RPMI7951 (cell line): ENCODE measurements at regions not wholly inside any gene's neighbourhood (a gene's known extent, or its start where the extent isn't known, plus 50 kb on each side); places are given as distances from the start of the nearest gene placed in this dataset.

ENCODE experiments used
- DNase-seq: peaks from one replicate; pipeline ENCODE4 v3.0.0-alpha.2; 2012; ENCODE audit warnings: low read depth

DNA sequence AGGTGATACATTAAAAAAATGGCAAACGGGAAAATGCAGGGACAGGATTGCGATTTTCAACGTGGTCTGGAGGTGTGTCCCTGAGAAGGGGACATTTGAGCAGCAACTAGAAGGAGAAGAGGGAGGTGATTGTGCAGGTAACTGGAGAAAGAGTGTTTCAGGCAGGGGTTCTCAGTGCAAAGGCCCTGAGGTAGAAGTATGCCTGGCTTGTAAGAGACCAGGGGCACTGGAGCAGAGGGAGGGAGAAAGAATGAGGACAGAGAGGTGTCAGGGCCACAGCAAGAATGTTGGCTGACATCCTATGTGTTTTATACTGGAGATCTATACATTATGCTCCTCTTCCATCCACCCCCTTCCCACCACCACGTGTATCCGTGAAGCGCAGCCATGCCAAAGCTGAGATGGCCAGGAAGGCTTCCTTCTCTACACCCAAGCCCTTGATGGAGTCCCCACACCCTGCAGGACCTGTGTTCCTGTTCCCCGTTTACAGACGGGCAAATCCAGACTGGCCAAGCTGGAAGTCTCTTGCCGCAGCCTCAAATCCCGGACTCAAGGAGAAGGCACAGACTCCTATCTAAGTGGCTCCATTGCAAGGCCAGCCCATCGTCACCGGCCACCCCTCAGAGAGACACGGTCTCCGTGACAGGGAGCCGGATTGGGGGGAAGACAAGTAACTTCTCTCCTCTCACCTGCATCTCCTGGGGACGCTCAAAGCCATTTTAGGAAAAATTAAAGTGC, 416.1 kb downstream of the MN1 start:
- DNase-seq, result no peak

DNA sequence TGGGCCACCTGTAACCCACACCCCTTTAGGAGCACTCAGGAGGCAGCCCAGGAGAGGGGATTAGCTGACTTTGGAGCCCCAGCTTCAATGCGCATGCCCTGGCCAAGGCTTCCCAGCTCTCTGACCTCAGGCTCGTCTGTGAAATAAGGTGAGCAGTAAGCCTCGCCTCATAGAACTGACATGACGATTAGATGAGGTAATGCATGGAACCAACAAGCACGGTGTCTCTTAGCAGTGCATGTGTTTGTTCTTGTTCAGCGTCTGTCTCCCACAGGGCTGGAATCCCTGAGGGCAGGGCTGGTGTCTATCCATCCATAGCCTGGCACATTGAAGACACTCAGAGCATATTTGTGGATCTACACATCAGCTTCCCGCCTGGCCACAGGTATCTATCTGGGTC, 415.4 kb downstream of the MN1 start:
- DNase-seq, result peak; percentile 49

DNA sequence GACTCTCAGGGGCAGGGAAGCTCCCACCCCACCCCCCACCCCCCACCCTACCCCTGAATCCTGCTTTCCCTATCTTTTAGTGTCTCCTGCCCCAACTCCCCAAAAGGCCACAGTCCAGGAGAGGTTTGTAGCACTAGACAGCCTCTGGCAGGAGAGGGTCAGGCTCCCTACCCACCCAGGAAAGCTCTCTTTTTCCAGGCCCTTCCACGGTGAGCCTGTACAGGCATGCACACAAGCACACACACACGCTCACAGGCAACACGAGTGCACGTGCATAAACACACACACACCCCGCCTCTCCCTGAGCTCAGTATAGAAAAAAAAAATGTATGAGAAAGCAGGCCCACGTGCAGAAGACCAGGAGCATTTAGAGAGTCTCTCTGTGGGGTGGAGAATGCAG, 414.0 kb downstream of the MN1 start:
- no peak for DNase-seq

DNA sequence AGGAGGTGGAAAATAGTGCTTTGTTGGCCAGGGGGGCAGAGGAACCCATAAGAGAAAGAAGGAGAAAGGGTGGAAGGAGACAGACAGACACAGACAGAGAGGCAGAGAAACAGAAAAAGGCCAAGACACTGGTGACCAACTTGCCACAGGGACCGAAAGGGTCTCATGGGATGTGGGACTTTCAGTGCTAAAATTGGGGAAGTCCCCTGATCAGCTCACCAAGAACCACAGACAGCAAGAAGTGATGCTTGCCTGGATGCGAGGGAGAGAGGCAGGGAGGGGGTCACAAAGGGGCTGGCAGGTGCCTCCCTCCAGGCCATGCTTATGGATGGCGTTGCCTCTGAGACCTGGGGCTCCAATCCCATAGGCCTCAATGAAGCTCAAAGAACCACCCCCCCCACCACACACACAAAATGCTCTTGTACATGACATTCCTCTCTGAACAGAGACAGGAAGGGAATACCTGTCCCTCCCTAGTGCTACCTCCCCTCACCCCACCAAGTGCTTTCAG, 413.4 kb downstream of the MN1 start:
- no peak for DNase-seq

DNA sequence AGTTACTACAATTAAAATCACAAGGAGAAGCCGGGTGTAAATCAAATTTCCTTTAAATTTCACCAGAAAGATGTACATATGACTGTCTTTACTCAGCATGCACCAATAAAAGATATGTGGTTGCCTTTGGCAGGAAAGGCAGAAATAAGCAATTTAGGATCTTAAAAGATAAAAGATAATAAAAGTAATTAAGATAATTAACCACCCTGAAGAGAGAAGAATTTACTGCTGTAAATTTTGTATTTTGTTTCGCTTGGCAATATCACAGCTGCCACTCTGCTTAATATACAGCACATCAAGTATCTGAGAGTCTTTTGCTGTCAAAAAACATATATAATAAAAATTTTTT, 411.9 kb downstream of the MN1 start:
- no peak for DNase-seq

DNA sequence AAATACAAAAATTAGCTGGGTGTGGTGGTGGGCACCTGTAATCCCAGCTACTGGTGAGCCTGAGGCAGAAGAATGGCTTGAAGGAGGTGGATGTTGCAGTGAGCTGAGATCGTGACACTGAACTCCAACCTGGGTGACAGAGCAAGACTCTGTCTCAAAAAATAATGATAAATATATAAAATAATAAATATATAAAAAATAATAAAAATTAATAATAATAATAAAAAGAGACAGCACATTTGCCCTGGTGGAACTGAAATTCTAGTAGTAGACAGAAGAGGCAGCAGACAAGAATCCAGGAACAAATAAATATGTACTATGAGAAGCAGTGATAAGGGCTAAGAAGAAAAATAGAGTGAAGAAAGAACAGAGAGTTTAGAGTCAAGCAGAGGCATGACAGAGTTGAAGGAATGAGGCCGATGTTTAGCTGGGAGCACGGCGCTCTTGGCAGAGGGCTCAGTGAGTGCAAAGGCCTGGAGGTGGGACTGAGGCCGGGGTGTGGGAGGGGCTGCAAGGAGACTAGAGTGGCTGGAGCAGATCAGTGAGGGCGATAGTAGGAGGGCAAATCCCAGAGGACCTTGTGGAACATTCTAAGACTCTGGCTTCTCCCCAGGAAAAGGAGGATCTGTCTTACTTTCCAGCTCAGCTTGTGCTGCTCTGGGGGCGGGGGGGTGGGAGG, 410.3 kb downstream of the MN1 start:
- DNase-seq, result no peak

DNA sequence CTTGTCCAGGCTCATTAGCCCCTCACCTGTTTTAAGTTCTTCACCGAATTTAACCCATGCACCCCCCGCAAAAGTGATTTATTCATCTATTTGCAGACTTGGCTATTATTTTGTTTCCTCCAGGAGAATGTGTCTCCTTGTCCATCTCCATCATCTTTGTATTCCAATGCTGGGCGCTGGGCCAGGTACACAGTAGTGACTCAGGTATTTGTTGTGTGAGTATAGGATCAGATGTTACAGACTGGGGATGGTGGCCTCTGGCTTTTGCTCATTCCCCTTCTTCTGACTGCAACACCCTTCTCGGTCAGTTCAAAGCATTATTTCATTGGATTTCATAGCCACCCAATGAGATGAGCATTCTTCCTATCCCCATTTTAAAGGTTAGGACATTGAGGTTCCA, 408.2 kb downstream of the MN1 start:
- no peak for DNase-seq

- no peak for DNase-seq
Measured at GRCh38 chr22:27394806-27395404, 406.7 kb downstream of the MN1 start.

GRCh38 chr22:27397036-27397953, 404.3 kb downstream of the MN1 start:
- DNase-seq, result no peak

DNA sequence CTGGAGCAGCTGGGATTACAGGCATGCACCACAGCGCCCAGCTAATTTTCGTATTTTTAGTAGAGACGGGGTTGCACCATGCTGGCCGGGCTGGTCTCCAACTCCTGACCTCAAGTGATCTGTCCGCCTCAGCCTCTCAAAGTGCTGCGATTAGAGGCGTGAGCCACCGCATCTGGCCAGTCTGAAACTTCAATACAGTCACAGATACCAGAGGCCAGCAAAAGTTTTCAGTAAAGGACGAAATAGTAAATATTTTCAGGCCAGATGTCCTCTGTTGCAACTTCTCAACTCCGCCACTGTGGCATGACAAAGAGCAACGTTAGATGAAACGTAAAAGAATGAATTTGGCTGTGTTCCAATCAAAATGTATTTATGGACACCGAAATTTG, 403.6 kb downstream of the MN1 start:
- DNase-seq, result peak; percentile 71

DNA sequence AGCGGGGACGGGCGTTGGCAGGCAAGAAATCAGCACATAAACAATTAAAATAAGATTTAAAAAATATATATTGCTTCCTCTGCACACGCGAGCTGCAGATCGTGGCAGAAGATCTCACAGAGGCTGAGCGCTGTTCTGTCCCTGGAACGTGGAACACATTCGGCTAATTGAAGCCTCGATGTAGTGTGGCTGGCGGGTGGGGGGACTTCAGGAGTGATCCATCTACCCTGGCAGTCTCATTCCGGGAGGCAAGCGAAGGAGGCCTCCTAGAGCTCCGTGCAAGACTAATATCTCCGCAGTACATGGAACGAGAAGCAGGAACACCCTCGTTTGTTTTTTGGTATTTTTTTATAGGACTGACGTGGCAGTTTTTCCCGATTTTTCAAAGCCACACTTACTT, 402.4 kb downstream of the MN1 start:
- DNase-seq, result peak; percentile 28

DNA sequence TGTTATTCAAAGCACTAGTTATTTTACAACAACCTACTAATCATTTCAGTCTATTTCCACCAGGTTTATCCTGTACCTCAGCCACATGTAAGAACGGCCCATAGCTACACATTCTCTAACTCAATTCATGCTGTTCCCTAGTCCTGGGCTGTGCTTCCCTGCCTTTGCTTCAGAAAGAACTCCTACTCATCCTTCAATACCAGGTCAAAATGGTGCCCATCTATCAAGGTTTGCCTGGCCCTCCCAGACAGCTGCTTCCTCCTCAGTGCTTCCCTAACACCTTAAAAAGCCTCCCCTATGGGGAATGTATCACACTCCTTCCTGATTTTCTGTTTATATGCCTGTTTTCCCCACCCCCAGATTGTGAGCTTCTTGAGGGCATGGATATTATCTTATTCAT, 400.7 kb downstream of the MN1 start:
- no peak for DNase-seq

DNA sequence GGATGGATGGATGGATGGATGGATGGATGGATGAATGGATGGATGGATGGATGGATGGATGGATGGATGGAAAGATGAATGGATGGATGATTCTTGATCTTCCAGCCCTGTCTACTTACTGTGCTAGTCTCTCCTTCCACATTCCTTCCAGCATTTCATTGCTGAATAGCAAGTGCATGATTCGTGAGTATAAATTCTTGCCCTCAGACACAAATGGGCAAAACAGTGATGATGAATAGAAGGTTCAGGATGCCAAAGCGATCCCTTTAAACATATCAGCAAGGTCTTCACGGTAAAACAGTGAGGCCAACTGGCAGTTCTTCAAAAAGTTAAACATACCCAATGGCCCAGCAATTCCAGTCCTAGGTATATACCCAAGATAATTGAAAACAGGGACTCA, 400.2 kb downstream of the MN1 start:
- no peak for DNase-seq

- DNase-seq, result no peak
Measured at GRCh38 chr22:27404441-27404840, 397.1 kb downstream of the MN1 start.

DNA sequence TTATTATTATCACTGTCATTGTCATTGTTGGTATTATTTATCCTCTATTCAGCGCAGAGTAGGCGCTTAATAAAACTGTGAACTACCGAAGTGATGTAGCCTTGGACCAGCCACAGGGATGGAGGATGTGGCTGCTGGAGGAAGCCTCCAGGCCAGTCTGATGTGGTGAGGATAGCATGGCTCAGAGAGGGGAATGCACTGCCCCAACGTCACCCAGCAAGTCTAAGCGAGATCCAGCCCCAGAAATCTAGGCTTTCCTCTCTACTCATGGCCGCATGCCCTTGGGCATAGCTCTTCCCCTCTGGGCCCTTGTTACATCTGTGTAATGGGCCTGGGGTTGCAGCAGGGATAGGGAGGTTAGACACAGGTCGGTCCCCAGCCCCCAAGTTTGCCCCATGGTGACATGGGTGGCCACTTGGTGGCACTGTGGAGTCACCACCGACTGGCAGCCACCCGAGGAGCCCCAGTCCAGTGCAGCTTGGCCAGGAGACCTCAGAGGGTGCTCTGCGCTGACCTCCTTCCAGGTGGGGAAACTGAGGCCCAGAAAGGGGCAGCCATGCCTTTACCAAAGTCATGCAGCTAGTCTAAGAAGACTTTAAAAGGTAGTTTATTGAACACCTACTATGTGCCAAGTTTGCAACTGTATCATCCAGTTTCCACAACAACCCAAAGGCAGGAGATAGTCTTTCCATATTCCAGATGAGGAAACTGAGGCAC, 395.7 kb downstream of the MN1 start:
- peak; percentile 49 for DNase-seq

- peak; percentile 22 for DNase-seq
Measured at GRCh38 chr22:27406389-27406861, 395.1 kb downstream of the MN1 start.

DNA sequence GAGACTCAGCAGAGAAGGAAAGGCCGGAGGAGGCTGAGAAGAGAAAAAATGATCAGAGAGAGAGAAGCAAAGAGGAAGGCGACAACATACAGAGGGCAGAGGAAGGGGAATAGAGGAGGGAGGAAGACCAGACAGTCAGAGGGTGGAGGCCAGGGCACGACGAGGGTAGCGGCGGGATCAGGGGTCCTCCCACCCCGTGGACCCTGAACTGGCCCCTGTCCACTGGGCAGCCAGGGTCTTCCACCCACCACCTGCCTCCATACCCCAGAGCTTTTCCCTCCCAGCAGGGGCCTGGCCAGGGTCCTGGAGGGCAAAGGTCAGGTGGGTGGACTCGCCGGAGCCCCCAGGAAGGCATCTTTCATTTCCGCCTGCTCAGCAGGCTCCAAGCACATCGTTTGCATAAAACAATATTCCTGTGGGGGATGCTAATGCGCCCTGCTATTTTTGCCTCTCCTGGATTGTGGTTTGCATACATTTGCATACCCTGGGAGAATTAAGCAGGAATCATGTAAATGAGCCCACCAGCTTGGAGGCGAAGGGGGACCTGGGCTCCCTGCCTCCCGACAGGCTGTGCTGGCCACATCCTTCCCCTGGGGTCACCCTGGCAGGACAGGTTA, 394.1 kb downstream of the MN1 start:
- DNase-seq, result no peak

- no peak for DNase-seq
Measured at GRCh38 chr22:27408068-27408467, 393.5 kb downstream of the MN1 start.

GRCh38 chr22:27409299-27409698, 392.3 kb downstream of the MN1 start:
- DNase-seq, result no peak

DNA sequence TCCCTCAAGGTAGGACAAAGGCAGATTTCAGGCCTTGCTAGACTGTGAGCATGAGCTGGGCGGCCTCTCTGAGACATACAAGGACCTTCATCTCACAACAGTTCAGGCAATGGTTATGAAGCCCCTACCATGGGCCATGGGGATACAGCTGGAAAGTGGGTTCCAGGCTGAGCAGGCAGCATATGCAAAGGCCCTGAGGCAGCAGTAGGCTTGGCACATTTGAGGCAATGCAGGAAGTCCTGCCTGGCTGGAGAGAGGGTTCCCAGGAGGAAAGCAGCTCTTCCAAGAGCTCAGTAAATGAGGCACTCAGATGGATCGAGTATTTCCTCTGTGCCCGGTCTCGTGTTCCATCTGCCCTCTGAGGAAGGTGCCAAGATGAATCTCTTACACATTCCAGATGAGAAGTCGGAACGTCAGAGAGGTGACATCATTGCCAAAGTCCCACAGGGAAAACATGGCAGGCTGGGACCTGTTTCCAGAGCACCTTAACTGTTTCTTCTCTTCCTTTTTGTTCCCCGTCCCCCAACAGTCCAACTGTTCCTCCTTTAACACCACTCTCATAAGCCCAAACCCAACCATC, 388.6 kb downstream of the MN1 start:
- DNase-seq, result no peak
